ENCODE measurements at regions not wholly inside any gene's neighbourhood (a gene's known extent, or its start where the extent isn't known, plus 50 kb on each side); places are given as distances from the start of the nearest gene placed in this dataset.

DNA sequence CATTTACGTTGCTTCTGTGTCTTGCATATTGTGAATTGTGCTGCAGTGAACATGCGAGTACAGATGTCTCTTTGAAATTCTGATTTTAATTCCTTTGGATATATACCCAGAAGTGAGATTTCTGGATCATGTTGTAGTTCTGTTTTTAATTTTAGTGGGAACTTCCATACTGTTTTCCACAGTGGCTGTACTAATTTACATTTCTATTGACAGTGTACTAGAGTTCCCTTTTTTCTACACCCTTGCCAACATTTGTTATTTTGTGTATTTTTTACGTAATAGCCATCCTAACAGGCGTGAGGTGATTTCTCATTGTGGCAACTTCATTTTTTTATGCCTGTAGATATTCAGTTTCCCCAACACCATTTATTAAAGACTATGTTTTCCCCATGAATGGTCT, 144.7 kb upstream of the INHBA start:
- TF ChIP-seq, protein P1, sequence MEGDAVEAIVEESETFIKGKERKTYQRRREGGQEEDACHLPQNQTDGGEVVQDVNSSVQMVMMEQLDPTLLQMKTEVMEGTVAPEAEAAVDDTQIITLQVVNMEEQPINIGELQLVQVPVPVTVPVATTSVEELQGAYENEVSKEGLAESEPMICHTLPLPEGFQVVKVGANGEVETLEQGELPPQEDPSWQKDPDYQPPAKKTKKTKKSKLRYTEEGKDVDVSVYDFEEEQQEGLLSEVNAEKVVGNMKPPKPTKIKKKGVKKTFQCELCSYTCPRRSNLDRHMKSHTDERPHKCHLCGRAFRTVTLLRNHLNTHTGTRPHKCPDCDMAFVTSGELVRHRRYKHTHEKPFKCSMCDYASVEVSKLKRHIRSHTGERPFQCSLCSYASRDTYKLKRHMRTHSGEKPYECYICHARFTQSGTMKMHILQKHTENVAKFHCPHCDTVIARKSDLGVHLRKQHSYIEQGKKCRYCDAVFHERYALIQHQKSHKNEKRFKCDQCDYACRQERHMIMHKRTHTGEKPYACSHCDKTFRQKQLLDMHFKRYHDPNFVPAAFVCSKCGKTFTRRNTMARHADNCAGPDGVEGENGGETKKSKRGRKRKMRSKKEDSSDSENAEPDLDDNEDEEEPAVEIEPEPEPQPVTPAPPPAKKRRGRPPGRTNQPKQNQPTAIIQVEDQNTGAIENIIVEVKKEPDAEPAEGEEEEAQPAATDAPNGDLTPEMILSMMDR (IDR thresholded peaks at IDR 0.05; ENCODE audit: low read depth, low read length), result no peak
- H3K36me3 ChIP-seq, result no peaks in the 10 kb centered on the region
- H3K9me3 ChIP-seq (ENCODE audit: low read depth), result no peaks in the 10 kb centered on the region
- H3K27ac ChIP-seq, result no peak overlapping the region
- no peak overlapping the region for H3K4me3 ChIP-seq
- no peak for DNase-seq (ENCODE audit: low read depth in 1 of 2, low spot score in 1 of 2)
- no peaks in the 10 kb centered on the region for H3K27me3 ChIP-seq
- H3K4me1 ChIP-seq (ENCODE audit: low read depth), result no peaks in the 10 kb centered on the region

DNA sequence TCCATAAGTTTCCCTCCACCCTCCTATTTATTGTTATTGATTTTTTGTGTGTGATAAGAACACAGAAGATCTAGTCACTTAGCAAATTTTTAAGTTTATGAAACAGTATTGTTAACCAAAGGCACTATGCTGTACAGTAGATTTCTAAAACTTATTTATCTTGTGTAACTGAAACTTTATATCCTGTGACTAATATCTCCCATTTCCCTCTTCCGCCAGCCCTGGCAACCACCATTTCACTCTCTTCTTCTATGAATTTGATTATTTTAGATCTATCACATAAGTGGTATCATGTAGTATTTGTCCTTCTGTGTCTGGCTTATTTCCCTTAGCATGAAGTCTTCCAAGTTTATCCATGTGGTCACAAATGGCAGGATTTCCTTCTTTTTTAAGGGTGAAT, 144.3 kb upstream of the INHBA start:
- DNase-seq (ENCODE audit: low read depth in 1 of 2, low spot score in 1 of 2), result no peak

DNA sequence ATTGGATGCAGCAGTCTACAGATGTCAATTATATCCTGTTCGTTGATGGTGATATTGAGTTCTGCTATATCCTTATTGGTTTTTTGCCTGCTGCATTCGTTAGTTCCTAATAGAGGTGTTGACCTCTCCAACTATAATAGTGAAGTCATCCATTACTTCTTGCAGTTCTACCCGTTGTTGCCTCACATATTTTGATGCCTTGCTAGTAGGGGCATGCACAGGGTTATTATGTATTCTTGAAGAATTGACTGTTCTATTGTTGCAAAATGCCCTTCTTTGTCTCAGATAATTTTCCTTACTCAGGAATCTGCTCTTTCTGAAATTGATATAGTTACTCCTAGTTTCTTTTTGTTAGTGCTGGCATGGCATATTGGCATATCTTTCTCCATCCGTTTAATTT, 140.1 kb upstream of the INHBA start:
- H3K4me3 ChIP-seq, result no peak overlapping the region
- no peaks in the 10 kb centered on the region for H3K27me3 ChIP-seq
- TF ChIP-seq, protein P1 (IDR thresholded peaks at IDR 0.05; ENCODE audit: low read depth, low read length), result no peak
- H3K4me1 ChIP-seq (ENCODE audit: low read depth), result no peaks in the 10 kb centered on the region
- H3K36me3 ChIP-seq, result no peaks in the 10 kb centered on the region
- H3K27ac ChIP-seq, result no peak overlapping the region
- H3K9me3 ChIP-seq (ENCODE audit: low read depth), result no peaks in the 10 kb centered on the region
- DNase-seq (ENCODE audit: low read depth in 1 of 2, low spot score in 1 of 2), result no peak

More for the DNA sequence above, 144.3 kb upstream of the INHBA start:
- no peaks in the 10 kb centered on the region for H3K36me3 ChIP-seq
- TF ChIP-seq, protein P1 (IDR thresholded peaks at IDR 0.05; ENCODE audit: low read depth, low read length), result no peak
- H3K4me3 ChIP-seq, result no peak overlapping the region
- no peaks in the 10 kb centered on the region for H3K9me3 ChIP-seq (ENCODE audit: low read depth)
- no peak overlapping the region for H3K27ac ChIP-seq
- no peaks in the 10 kb centered on the region for H3K4me1 ChIP-seq (ENCODE audit: low read depth)
- no peaks in the 10 kb centered on the region for H3K27me3 ChIP-seq

DNA sequence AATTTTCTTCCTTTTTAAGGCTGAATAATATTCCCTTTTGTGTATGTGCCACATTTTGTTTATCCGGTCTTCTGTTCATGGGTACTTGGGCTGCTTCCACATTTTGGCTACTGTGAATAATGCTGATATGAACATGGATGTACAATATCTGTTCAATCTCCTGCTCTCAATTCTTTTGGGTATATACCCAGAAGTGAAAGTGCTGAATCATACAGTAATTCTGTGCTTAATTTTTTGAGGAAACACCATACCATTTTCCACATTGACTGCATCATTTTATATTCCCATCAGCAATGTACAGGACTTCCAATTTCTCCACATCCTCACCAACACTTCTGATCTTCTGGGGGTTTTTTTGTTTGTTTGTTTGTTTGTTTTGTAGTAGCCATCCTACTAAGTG, 135.0 kb upstream of the INHBA start:
- TF ChIP-seq, protein P1 (IDR thresholded peaks at IDR 0.05; ENCODE audit: low read depth, low read length), result no peak

DNA sequence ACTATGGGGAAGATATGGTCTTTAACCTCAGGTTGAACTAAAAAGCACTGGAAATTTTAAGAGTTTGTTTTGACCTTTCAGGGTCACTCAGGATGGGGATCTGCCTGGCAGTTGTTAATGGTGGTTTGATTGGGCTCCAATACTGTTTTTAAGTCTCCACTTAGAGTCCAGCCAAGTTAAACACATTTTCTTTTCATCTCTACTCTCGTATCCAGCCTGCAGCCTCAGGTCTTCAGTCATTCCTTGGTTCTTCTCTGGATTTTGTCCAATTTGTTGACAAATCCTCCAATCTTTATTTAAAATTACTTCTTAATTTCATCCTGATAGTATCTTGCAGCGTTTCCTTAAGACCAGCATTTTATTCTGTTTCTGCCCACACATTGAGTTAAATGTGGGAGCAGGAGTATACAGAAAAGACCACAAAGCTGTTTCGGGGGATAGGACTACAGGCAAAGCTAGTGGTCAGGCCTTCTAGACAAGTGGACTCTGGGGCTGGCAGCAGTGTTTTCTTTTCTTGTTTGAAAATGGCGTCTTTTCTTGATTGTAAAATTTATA, 133.2 kb upstream of the INHBA start:
- Histone ChIP-seq H3K36me3 (no peaks in the 10 kb centered on the region), H3K4me3 (no peak overlapping the region), H3K9me3 (ENCODE audit: low read depth) (no peaks in the 10 kb centered on the region), H3K27me3 (no peaks in the 10 kb centered on the region), H3K4me1 (ENCODE audit: low read depth) (peaks cover 18% of the 10 kb centered on the region), H3K27ac (peak overlapping the region; percentile 43)
- TF ChIP-seq, protein P1 (IDR thresholded peaks at IDR 0.05; ENCODE audit: low read depth, low read length), result no peak
- no peak for DNase-seq (ENCODE audit: low read depth in 1 of 2, low spot score in 1 of 2)

More for the DNA sequence above, 135.0 kb upstream of the INHBA start:
- Histone ChIP-seq H3K27me3 (no peaks in the 10 kb centered on the region), H3K4me3 (no peak overlapping the region), H3K4me1 (ENCODE audit: low read depth) (peaks cover 13% of the 10 kb centered on the region), H3K36me3 (no peaks in the 10 kb centered on the region), H3K27ac (no peak overlapping the region), H3K9me3 (ENCODE audit: low read depth) (no peaks in the 10 kb centered on the region)
- DNase-seq (ENCODE audit: low read depth in 1 of 2, low spot score in 1 of 2), result no peak

Measured in cardiac muscle cell (in vitro differentiated cells and primary cell).